ENCODE measurements at regions not wholly inside any gene's neighbourhood (a gene's known extent, or its start where the extent isn't known, plus 50 kb on each side); places are given as distances from the start of the nearest gene placed in this dataset.
A peak's percentile ranks its signal among the peaks of the same experiment; 100 is the strongest.
"Not testable (repeated sequence)": the region's sequence is repeated elsewhere in the genome, so short reads cannot be mapped to it uniquely, and the experiment has no call there.

DNA sequence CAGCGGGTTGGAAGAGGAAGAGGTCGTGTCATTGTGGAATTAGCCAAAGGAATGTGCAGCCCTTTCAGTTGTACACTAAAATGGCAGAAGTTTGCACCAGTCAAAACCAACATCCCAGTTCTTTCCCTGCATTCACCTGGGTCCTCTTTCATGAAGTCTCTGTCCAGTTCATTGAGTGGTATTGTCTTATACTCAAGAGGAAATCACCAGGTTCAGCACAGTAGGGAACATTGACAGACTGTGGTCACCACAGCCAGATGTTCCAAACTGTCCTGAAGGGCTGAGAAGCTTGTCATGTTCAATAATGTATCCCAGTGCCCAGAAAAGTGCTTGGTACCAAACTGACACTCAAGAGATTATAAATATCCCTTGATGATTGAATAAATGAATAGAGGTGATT is 131.6 kb downstream of the GLUL start:
- DNase-seq (ENCODE audit: low read depth): no peak

- DNase-seq (ENCODE audit: low read depth): peak; percentile 13
These were observed 132.2 kb downstream of the GLUL start for GRCh38 chr1:182259229-182259872.

GRCh38 chr1:182257369-182258063 is 134.1 kb downstream of the GLUL start:
- no peak for DNase-seq (ENCODE audit: low read depth)

DNA sequence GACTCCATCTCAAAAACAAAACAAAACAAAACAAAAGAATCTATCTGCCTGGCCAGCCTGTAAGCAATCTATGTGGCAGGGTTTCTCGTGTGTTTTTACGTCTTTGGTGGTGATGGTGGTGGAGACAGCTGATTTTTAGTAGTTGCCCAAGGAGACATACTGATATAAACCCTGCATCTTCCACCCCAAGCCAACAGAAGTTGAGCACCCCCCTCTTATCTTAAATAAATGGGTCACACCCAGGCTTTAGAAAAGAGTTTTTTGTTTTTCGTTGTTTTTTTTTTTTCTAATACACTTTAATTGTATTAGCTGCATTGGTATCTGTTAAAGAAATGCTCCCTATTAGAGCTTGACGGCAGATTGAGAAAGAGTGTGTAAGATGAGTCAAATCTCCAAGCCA is 134.7 kb downstream of the GLUL start:
- DNase-seq (ENCODE audit: low read depth): no peak

DNA sequence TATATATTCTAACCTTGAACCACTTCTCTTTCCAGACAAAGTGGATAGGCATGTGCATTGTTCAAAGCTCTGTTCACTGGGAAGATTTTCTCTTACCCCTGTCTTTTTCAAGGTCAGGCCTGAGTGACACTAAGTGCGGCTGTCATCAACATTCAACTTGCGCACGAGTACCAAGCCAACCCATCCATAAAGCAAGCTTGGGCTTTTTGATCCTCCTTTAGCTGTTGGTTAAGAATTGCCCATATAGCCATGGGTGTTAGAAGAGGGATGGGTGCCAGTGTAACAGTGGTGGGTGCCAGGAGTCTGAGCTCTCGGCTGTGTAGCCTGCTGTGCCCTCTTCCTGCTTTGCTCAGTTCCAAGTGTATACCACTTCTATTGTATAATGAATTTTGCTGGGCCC is 136.1 kb downstream of the GLUL start:
- DNase-seq (ENCODE audit: low read depth): no peak

GRCh38 chr1:182253319-182253860 is 138.2 kb downstream of the GLUL start:
- DNase-seq (ENCODE audit: low read depth): no peak

- no peak for DNase-seq (ENCODE audit: low read depth)
These were observed 140.0 kb downstream of the GLUL start for GRCh38 chr1:182251561-182251960.

- DNase-seq (ENCODE audit: low read depth): no peak
These were observed 142.4 kb downstream of the GLUL start for GRCh38 chr1:182249201-182249676.

DNA sequence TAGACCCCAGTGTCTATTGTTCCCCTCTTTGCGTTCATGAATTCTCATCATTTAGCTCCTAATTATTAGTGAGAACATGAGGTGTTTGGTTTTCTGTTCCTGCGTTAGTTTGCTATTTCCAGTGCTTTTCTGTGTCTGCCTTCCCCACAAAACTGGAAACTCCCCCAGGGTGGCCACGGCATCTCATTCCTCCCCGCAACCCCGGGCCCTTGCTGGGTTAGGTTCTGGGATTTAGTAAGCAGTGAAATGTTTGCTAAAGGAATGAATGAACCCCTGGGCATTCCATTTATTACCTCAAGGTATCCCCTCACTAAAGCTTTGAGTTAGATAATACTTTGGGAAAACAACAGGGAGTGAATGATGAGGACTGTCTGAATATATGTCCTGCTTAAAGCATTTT is 142.9 kb downstream of the GLUL start:
- no peak for DNase-seq (ENCODE audit: low read depth)

- DNase-seq (ENCODE audit: low read depth): not testable (repeated sequence)
These were observed 143.8 kb downstream of the GLUL start for GRCh38 chr1:182247813-182248212.

GRCh38 chr1:182246783-182247182 is 144.8 kb downstream of the GLUL start:
- DNase-seq (ENCODE audit: low read depth): no peak

DNA sequence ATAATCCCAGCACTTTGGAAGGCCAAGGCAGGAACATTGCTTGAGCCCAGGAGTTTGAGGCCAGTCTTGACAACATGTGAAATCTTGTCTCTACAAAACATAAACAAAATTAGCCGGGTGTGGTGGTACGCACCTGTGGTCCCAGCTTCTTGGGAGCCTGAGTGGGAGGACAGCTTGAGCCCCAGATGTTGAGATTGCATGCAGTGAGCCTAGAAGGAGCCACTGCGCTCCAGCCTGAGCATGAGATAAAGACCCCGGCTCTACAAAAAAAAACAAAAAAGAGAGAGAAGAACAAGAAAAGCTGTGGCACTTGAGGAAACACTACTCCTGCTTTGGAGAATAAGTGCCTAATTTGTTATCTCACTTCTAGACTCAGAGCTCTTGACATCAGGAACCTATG is 146.6 kb downstream of the GLUL start:
- DNase-seq (ENCODE audit: low read depth): no peak

DNA sequence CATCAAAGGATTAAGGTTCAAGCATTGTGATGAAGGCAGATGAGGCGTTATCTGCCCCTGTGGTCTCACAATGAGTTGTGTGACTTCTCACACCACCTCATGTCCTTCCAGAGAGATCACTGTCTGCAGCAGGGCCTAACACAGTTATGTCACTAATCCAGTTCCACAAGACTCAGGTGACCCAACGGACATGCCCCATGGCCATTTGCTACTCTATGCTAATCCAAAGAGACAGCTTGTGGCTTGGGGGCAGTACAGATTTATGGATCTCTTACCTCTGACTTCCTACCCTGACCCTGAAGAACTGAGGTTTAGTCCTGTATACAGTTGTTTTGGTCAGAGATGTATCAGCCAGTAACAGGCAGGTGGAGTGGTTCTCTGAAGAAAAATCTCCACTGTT is 147.1 kb downstream of the GLUL start:
- DNase-seq (ENCODE audit: low read depth): no peak

DNA sequence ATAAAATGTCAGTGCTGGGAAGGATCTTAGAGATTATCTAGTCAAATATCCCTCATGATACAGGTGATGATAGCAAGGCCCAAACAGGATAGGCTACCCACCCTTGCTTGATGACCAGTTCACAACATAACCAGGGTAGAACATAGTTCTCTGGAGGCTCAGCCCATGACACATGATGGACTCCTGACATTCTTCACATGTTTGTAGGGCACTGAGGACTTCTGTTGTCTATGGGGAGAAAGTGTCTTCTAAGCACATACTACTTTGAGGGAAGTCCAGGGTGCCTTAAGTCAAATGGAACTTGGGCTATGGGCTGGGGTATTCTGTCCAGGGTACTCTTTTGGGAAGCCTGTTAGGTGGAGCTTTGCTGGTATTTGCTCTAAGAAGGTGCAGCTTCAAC is 148.9 kb downstream of the GLUL start:
- no peak for DNase-seq (ENCODE audit: low read depth)

DNA sequence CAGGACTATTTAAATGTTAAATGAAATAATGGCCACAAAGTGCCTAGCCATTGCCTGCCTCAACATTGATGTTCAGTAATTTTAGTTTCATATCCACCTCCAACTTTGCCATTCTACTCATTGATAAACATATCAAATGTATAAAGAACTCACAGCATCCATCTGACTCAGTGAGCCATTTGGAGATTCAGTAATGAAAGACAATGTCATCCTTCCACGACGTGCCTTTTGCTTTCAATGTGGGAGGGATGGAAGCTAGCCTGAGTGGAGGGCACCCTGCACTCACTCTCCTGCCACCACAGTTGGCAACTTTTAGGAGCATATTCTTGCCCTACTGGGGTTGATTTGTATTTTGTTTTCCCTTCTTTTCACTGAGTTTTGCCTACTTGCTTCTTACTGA is 151.5 kb downstream of the GLUL start:
- DNase-seq (ENCODE audit: low read depth): no peak

- DNase-seq (ENCODE audit: low read depth): no peak
These were observed 153.2 kb downstream of the GLUL start for GRCh38 chr1:182238421-182238820.

GRCh38 chr1:182237329-182237728 is 154.3 kb downstream of the GLUL start:
- DNase-seq (ENCODE audit: low read depth): no peak

DNA sequence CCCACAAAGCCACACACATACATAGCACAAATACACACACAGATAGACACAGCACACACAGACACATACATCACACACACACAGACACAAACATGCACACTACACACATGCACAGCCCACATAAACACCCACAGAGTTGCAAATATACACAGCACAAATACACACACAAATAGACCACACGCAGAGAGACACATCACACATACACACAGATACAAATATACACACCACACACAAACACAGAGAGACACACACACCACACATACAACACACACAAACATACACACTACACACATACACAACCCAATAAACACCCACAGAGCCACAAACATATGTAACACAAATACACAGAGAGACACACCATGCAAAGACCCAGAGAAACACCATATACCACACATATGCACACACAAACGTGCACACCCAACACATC is 154.9 kb downstream of the GLUL start:
- no peak for DNase-seq (ENCODE audit: low read depth)

DNA sequence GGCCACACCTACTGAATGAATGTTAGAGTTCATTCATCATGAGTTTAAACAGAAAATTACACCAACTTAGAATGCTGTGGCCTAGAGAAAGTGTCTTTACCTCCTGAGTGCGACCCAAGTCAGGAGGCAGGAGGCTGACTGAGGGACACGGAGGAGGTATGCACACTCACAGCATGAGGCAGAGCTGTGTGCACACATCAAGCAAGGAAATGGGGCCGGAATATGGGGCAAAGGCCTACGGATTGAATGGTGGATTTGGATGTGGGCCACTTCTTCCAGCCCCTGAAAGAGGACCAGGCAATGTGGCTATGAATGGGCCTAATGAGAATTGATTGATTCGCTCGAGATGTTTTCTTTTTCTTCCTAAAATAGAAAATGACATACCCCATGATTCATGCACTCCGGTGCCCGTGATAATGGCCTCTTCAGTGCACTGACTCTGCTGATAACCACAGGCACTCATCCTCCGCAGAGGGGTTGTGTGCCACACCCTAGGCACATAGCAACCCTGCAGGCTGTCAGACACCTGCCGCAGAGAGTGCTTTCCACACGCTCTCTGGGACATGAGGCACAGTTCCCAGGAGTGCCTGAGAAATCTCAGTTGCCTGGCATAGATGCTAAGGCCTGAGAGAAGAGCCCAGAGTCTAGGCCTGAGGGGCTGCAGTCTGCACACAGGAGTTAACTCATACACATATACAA is 155.5 kb downstream of the GLUL start:
- DNase-seq (ENCODE audit: low read depth): no peak

GRCh38 chr1:182235604-182235951 is 156.0 kb downstream of the GLUL start:
- no peak for DNase-seq (ENCODE audit: low read depth)

DNA sequence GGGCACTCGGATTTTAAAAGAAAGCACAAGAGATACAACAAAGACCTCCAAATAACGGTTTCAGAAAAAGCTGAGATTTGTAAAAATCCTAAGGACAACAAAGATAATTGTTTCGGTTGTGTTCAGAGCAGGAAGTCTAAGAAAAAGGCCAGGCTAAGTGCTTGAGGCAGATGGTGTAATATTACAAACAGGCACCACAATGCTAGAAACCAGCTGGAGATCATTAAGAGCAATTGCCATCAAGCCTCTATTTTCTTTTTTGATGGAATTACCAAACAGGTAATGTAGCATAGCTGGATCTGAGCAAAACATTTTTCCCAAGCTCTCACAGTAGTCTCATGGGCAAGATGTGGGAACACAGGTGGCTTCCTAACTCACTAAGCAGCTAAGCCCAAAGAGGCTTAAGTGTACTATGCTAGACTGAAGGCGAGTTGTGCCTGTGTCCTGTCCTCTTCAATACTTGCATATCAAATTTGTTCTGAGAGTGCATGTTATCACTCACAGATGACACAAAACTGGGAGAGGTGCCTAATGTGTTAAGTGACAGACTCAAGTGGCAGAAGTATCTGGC is 161.6 kb downstream of the GLUL start:
- no peak for DNase-seq (ENCODE audit: low read depth)

GRCh38 chr1:182229451-182229850 is 162.1 kb downstream of the GLUL start:
- no peak for DNase-seq (ENCODE audit: low read depth)
